SK-N-SH (cell line): ENCODE measurements at regions not wholly inside any gene's neighbourhood (a gene's known extent, or its start where the extent isn't known, plus 50 kb on each side); places are given as distances from the start of the nearest gene placed in this dataset.

ENCODE experiments used
- CTCF ChIA-PET: fragments of 300-600, 350-600 bp; formaldehyde crosslinking; extraction: SDS; loops from one replicate; lab custom pipeline; 2021; lab: Yijun Ruan, JAX
- POLR2A ChIA-PET: fragments of 350-600 bp; sonication (Branson Sonifier 250); formaldehyde crosslinking; extraction: SDS; loops from one replicate; lab custom pipeline; 2020; ENCODE audit warnings: antibody characterized with exemption, inconsistent platforms; lab: Yijun Ruan, JAX
- DNase-seq: peaks from one replicate; pipeline ENCODE4 v3.0.0; 2012
- H2AFZ ChIP-seq: fragments of 200-600 bp; sonication (generic); 2 replicates; pipeline ENCODE4 v1.8.1; 2016; ENCODE audit warnings: antibody characterized with exemption, mild to moderate bottlenecking, low read depth
- H3F3A ChIP-seq: fragments of 200-600 bp; sonication (generic); replicated peaks from 2 replicates; pipeline ENCODE3; 2016; ENCODE audit warnings: antibody characterized with exemption, mild to moderate bottlenecking; ENCODE audit not compliant: insufficient read depth
- H3K27ac ChIP-seq, 2 experiments: fragments of 200-500 bp in 1 of 2; fragments of 200-600 bp in 1 of 2; sonication (Bioruptor generic) in 1 of 2; sonication (generic), shearing (Covaris generic) in 1 of 2; 2 replicates each; pipeline versions ENCODE4 v1.5.1 to v1.6.1; 2014 to 2016; ENCODE audit warnings: low read depth in 2 of 2, inconsistent platforms in 1 of 2, low read length in 1 of 2, mild to moderate bottlenecking in 1 of 2, mixed read lengths in 1 of 2
- H3K27me3 ChIP-seq: fragments of 200-600 bp; sonication (generic), shearing (Covaris generic); 2 replicates; pipeline ENCODE4 v1.6.1; 2016; ENCODE audit warnings: mixed run types; ENCODE audit not compliant: insufficient read depth
- H3K36me3 ChIP-seq, 2 experiments: fragments of 200-500 bp in 1 of 2; fragments of 200-600 bp in 1 of 2; sonication (Bioruptor generic) in 1 of 2; sonication (generic) in 1 of 2; replicated peaks in 1 of 2; 2 replicates each; pipeline versions ENCODE3 to v1.5.1; 2014 to 2016; ENCODE audit warnings: low read length in 1 of 2, mild to moderate bottlenecking in 1 of 2; ENCODE audit not compliant: insufficient read depth in 2 of 2, control insufficient read depth in 1 of 2
- H3K4me1 ChIP-seq, 2 experiments: fragments of 200-500 bp in 1 of 2; fragments of 200-600 bp in 1 of 2; sonication (Bioruptor generic) in 1 of 2; sonication (generic), shearing (Covaris generic) in 1 of 2; 2 replicates each; pipeline versions ENCODE4 v1.5.1 to v1.6.1; 2014 to 2016; ENCODE audit warnings: low read depth in 1 of 2, low read length in 1 of 2, mixed run types in 1 of 2; ENCODE audit not compliant: insufficient read depth in 2 of 2, control insufficient read depth in 1 of 2
- H3K4me2 ChIP-seq: fragments of 200-600 bp; sonication (generic), shearing (Covaris generic); 2 replicates; pipeline ENCODE4 v1.6.1; 2017; ENCODE audit warnings: mixed run types
- H3K4me3 ChIP-seq, 2 experiments: fragments of 200-500 bp in 1 of 2; fragments of 200-600 bp in 1 of 2; sonication (Bioruptor generic) in 1 of 2; sonication (generic), shearing (Covaris generic) in 1 of 2; 2 replicates each; pipeline versions ENCODE4 v1.5.1 to v1.8.1; 2014 to 2016; ENCODE audit warnings: low read depth in 2 of 2, inconsistent platforms in 1 of 2, low read length in 1 of 2, mild to moderate bottlenecking in 1 of 2, mixed read lengths in 1 of 2, moderate library complexity in 1 of 2
- H3K79me2 ChIP-seq: fragments of 200-600 bp; sonication (generic); 2 replicates; pipeline ENCODE4 v1.8.1; 2017; ENCODE audit warnings: mild to moderate bottlenecking; ENCODE audit not compliant: insufficient read depth
- H3K9ac ChIP-seq: fragments of 200-600 bp; sonication (generic); 2 replicates; pipeline ENCODE4 v1.6.1; 2017; ENCODE audit warnings: mixed run types
- H3K9me2 ChIP-seq: fragments of 200-600 bp; sonication (generic); 2 replicates; pipeline ENCODE4 v1.6.1; 2017; ENCODE audit warnings: mixed run types
- H3K9me3 ChIP-seq: fragments of 200-600 bp; sonication (generic); 2 replicates; pipeline ENCODE4 v1.6.1; 2017; ENCODE audit warnings: mixed run types, mild to moderate bottlenecking, moderate library complexity
- H4K20me1 ChIP-seq: fragments of 200-600 bp; sonication (generic); 2 replicates; pipeline ENCODE4 v1.6.1; 2017; ENCODE audit warnings: mild to moderate bottlenecking, mixed run types; ENCODE audit not compliant: insufficient read depth
- FOXJ3 ChIP-seq: sonication (generic); formaldehyde crosslinking; IDR thresholded peaks from 2 replicates; pipeline ENCODE4 v1.5.1; 2020; ENCODE audit warnings: mild to moderate bottlenecking, missing genetic modification reagents
- FOXM1 ChIP-seq: IDR thresholded peaks from 2 replicates; pipeline ENCODE4 v1.4.0; 2012; ENCODE audit warnings: low read depth, mild to moderate bottlenecking
- MEF2A ChIP-seq: IDR thresholded peaks from 2 replicates; pipeline ENCODE4 v1.4.0; 2012; ENCODE audit warnings: low read depth, borderline replicate concordance
- MXI1 ChIP-seq: IDR thresholded peaks from 2 replicates; pipeline ENCODE4 v1.6.1; 2012; ENCODE audit warnings: mild to moderate bottlenecking, low read depth, low read length, improper control_type of control experiment
- RAD21 ChIP-seq: IDR thresholded peaks from 2 replicates; pipeline ENCODE4 v1.6.1; 2012; ENCODE audit warnings: mild to moderate bottlenecking, low read length
- RCOR1 ChIP-seq: fragments of 150-350 bp; IDR thresholded peaks from 2 replicates; pipeline ENCODE4 v1.6.1; 2017; ENCODE audit warnings: antibody characterized with exemption, low read length
- RXRA ChIP-seq: IDR thresholded peaks from 2 replicates; pipeline ENCODE4 v1.4.0; 2012; ENCODE audit warnings: low read depth, mild to moderate bottlenecking, borderline replicate concordance
- TCF12 ChIP-seq: IDR thresholded peaks from 2 replicates; pipeline ENCODE4 v1.4.0; 2012
- WGBS: methylation state at CpG from one replicate; pipeline ENCODE4 v1.1.6; 2017; ENCODE audit warnings: low lambda C conversion rate; 5-methylcytosine and 5-hydroxymethylcytosine counted together
- TF ChIP-seq, protein P1 (sequence below): fragments of 200-600 bp; sonication (generic); IDR thresholded peaks from 2 replicates; pipeline ENCODE4 v1.6.1; 2017; ENCODE audit warnings: antibody characterized with exemption, mild to moderate bottlenecking, moderate library complexity
- TF ChIP-seq, protein P2 (sequence below): IDR thresholded peaks from 2 replicates; pipeline ENCODE4 v1.4.0; 2012; ENCODE audit warnings: low read depth, borderline replicate concordance
- TF ChIP-seq, protein P3 (sequence below): fragments of 150-350 bp; IDR thresholded peaks from 2 replicates; pipeline ENCODE4 v1.6.1; 2016; ENCODE audit warnings: mild to moderate bottlenecking, low read depth, low read length
- TF ChIP-seq, protein P4 (sequence below): IDR thresholded peaks from 2 replicates; pipeline ENCODE4 v1.4.0; 2012; ENCODE audit warnings: low read depth, borderline replicate concordance
- TF ChIP-seq, protein P5 (sequence below): IDR thresholded peaks from 2 replicates; pipeline ENCODE4 v1.6.1; 2012; ENCODE audit warnings: mild to moderate bottlenecking, low read depth, low read length, moderate library complexity

DNA sequence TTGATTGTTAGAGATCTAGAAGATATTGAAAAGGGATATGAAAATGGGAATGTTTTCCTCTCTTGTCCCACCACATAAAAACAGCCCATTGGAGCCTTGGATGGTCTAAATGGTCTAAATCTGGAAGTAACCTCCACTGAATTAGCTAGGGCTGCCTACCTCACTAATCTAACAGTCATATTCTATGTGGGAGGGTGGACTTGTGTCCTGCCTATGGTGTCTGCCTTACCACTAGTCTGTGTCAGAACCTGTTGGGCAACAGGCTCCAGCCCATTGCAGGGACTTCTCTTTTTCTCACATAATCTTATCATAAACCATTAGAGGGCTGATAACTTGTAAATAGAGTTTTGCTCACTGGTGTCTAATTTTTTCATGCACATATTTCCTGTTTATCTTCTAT lies 548.8 kb upstream of the CDH18 start (continued):
- TF ChIP-seq, protein P1, sequence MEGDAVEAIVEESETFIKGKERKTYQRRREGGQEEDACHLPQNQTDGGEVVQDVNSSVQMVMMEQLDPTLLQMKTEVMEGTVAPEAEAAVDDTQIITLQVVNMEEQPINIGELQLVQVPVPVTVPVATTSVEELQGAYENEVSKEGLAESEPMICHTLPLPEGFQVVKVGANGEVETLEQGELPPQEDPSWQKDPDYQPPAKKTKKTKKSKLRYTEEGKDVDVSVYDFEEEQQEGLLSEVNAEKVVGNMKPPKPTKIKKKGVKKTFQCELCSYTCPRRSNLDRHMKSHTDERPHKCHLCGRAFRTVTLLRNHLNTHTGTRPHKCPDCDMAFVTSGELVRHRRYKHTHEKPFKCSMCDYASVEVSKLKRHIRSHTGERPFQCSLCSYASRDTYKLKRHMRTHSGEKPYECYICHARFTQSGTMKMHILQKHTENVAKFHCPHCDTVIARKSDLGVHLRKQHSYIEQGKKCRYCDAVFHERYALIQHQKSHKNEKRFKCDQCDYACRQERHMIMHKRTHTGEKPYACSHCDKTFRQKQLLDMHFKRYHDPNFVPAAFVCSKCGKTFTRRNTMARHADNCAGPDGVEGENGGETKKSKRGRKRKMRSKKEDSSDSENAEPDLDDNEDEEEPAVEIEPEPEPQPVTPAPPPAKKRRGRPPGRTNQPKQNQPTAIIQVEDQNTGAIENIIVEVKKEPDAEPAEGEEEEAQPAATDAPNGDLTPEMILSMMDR: no peak
- TF ChIP-seq RXRA (no peak), MEF2A (no peak)
- TF ChIP-seq, protein P2, sequence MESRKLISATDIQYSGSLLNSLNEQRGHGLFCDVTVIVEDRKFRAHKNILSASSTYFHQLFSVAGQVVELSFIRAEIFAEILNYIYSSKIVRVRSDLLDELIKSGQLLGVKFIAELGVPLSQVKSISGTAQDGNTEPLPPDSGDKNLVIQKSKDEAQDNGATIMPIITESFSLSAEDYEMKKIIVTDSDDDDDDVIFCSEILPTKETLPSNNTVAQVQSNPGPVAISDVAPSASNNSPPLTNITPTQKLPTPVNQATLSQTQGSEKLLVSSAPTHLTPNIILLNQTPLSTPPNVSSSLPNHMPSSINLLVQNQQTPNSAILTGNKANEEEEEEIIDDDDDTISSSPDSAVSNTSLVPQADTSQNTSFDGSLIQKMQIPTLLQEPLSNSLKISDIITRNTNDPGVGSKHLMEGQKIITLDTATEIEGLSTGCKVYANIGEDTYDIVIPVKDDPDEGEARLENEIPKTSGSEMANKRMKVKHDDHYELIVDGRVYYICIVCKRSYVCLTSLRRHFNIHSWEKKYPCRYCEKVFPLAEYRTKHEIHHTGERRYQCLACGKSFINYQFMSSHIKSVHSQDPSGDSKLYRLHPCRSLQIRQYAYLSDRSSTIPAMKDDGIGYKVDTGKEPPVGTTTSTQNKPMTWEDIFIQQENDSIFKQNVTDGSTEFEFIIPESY: no peak
- TF ChIP-seq, protein P3, sequence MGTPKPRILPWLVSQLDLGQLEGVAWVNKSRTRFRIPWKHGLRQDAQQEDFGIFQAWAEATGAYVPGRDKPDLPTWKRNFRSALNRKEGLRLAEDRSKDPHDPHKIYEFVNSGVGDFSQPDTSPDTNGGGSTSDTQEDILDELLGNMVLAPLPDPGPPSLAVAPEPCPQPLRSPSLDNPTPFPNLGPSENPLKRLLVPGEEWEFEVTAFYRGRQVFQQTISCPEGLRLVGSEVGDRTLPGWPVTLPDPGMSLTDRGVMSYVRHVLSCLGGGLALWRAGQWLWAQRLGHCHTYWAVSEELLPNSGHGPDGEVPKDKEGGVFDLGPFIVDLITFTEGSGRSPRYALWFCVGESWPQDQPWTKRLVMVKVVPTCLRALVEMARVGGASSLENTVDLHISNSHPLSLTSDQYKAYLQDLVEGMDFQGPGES: no peak
- TF ChIP-seq, all 33 proteins: peak for 0

DNA sequence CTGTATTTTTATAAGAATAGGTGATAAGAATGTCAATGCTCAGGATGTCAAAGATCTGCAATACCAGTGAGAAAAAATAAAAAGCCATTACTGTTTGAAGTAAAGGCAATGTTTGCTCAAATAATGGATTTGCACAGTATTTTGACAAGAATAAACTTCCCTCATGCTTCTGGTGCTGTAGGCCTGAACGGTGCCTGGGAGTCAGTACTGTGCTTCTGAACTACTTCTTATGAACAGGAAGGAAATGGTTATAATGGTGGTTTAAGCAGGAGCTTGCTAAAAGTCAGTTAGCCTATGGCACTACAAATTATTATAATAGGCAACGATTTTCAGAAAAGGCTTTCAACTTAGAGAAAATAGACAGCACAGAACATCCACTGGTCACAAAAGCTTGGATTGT lies 548.3 kb upstream of the CDH18 start:
- Histone ChIP-seq H2AFZ (no peak overlapping the region), H3F3A (no peaks in the 10 kb centered on the region), H3K36me3 (no peaks in the 10 kb centered on the region), H3K27me3 (no peaks in the 10 kb centered on the region), H3K9ac (no peak overlapping the region), H3K79me2 (no peaks in the 10 kb centered on the region), H3K4me2 (no peak overlapping the region), H3K27ac (no peak overlapping the region), H3K4me3 (no peak overlapping the region), H3K9me2 (no peaks in the 10 kb centered on the region), H3K9me3 (no peaks in the 10 kb centered on the region; the same call in 1 of the 2 replicates), H3K4me1 (no peaks in the 10 kb centered on the region), H4K20me1 (no peaks in the 10 kb centered on the region)
- CTCF ChIA-PET: interaction anchor here (1.1 kb wide), 1 partner anchor 9 kb away, joined by 3 read pairs; no protein-coding TSS in a partner anchor
- WGBS: 22% methylated on average over 2 of the region's 2 CpGs
- TF ChIP-seq MXI1 (no peak), FOXJ3 (CRISPR knock-in tag) (no peak), FOXM1 (no peak), RCOR1 (no peak)
- DNase-seq: no peak
- POLR2A ChIA-PET: no interaction called here

DNA sequence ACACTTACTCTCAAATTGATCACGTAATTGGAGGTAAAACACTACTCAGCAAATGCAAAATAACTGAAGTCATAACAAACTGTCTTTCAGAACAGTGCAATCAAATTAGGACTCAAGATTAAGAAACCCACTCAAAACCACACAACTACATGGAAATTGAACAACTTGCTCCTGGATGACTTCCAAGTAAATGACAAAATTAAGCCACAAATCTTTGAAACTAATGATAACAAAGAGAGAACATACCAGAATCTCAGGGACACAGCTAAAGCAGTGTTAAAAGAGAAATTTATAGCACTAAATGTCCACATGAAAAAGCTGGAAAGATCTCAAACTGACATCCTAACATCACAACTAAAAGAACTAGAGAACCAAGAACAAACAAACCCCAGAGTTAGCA lies 540.5 kb upstream of the CDH18 start:
- ChIA-PET CTCF (no interaction called here), POLR2A (no interaction called here)
- no peak overlapping the region for H2AFZ ChIP-seq
- no peak for DNase-seq
- no peak overlapping the region for H3K4me3 ChIP-seq
- no peak overlapping the region for H3K27ac ChIP-seq
- no peaks in the 10 kb centered on the region for H3K4me1 ChIP-seq
- H3K9me3 ChIP-seq: no peaks in the 10 kb centered on the region
- WGBS: 0% methylated on average over 1 of the region's 1 CpG
- no peaks in the 10 kb centered on the region for H3K79me2 ChIP-seq
- no peaks in the 10 kb centered on the region for H3K27me3 ChIP-seq
- no peaks in the 10 kb centered on the region for H3F3A ChIP-seq
- no peak overlapping the region for H3K4me2 ChIP-seq
- no peaks in the 10 kb centered on the region for H4K20me1 ChIP-seq
- no peaks in the 10 kb centered on the region for H3K36me3 ChIP-seq
- no peak overlapping the region for H3K9ac ChIP-seq
- H3K9me2 ChIP-seq: no peaks in the 10 kb centered on the region
- TF ChIP-seq RAD21 (no peak), RCOR1 (no peak), FOXM1 (no peak), FOXJ3 (CRISPR knock-in tag) (no peak), TCF12 (no peak)
- TF ChIP-seq, protein P4, sequence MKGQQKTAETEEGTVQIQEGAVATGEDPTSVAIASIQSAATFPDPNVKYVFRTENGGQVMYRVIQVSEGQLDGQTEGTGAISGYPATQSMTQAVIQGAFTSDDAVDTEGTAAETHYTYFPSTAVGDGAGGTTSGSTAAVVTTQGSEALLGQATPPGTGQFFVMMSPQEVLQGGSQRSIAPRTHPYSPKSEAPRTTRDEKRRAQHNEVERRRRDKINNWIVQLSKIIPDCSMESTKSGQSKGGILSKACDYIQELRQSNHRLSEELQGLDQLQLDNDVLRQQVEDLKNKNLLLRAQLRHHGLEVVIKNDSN: no peak
- TF ChIP-seq, protein P5, sequence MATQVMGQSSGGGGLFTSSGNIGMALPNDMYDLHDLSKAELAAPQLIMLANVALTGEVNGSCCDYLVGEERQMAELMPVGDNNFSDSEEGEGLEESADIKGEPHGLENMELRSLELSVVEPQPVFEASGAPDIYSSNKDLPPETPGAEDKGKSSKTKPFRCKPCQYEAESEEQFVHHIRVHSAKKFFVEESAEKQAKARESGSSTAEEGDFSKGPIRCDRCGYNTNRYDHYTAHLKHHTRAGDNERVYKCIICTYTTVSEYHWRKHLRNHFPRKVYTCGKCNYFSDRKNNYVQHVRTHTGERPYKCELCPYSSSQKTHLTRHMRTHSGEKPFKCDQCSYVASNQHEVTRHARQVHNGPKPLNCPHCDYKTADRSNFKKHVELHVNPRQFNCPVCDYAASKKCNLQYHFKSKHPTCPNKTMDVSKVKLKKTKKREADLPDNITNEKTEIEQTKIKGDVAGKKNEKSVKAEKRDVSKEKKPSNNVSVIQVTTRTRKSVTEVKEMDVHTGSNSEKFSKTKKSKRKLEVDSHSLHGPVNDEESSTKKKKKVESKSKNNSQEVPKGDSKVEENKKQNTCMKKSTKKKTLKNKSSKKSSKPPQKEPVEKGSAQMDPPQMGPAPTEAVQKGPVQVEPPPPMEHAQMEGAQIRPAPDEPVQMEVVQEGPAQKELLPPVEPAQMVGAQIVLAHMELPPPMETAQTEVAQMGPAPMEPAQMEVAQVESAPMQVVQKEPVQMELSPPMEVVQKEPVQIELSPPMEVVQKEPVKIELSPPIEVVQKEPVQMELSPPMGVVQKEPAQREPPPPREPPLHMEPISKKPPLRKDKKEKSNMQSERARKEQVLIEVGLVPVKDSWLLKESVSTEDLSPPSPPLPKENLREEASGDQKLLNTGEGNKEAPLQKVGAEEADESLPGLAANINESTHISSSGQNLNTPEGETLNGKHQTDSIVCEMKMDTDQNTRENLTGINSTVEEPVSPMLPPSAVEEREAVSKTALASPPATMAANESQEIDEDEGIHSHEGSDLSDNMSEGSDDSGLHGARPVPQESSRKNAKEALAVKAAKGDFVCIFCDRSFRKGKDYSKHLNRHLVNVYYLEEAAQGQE: no peak
- TF ChIP-seq, protein P2: no peak
